GM19035 (cell line): ENCODE measurements at regions not wholly inside any gene's neighbourhood (a gene's known extent, or its start where the extent isn't known, plus 50 kb on each side); places are given as distances from the start of the nearest gene placed in this dataset.

Experiments
- ATAC-seq: cut with Tn5 transposase; IDR thresholded peaks from one replicate; pipeline ENCODE4 v1.9.1; 2021; ENCODE audit not compliant: unreplicated experiment

GRCh38 chr3:170753421-170754310, 116.3 kb downstream of the RPL22L1 start:
- ATAC-seq: no peak

- ATAC-seq: no peak
These were observed 117.3 kb downstream of the RPL22L1 start for GRCh38 chr3:170752571-170753155.

- no peak for ATAC-seq
These were observed 118.1 kb downstream of the RPL22L1 start for GRCh38 chr3:170751899-170752293.

- ATAC-seq: no peak
These were observed 118.7 kb downstream of the RPL22L1 start for GRCh38 chr3:170751083-170751898.

GRCh38 chr3:170750478-170750830, 119.5 kb downstream of the RPL22L1 start:
- no peak for ATAC-seq

GRCh38 chr3:170749765-170750477, 120.1 kb downstream of the RPL22L1 start:
- ATAC-seq: no peak

GRCh38 chr3:170749185-170749584, 120.8 kb downstream of the RPL22L1 start:
- ATAC-seq: no peak

- no peak for ATAC-seq
These were observed 123.6 kb downstream of the RPL22L1 start for GRCh38 chr3:170746175-170746942.

GRCh38 chr3:170745211-170745718, 124.7 kb downstream of the RPL22L1 start:
- no peak for ATAC-seq

GRCh38 chr3:170741756-170742529, 128.1 kb downstream of the RPL22L1 start:
- no peak for ATAC-seq

- no peak for ATAC-seq
These were observed 129.0 kb downstream of the RPL22L1 start for GRCh38 chr3:170740726-170741591.

- no peak for ATAC-seq
These were observed 129.7 kb downstream of the RPL22L1 start for GRCh38 chr3:170740285-170740684.

- ATAC-seq: no peak
These were observed 130.6 kb downstream of the RPL22L1 start for GRCh38 chr3:170739410-170739809.

- ATAC-seq: no peak
These were observed 131.2 kb downstream of the RPL22L1 start for GRCh38 chr3:170738766-170739165.

GRCh38 chr3:170737498-170738162, 132.4 kb downstream of the RPL22L1 start:
- no peak for ATAC-seq

GRCh38 chr3:170735821-170736220, 134.2 kb downstream of the RPL22L1 start:
- no peak for ATAC-seq

- no peak for ATAC-seq
These were observed 135.3 kb downstream of the RPL22L1 start for GRCh38 chr3:170734735-170735065.
